Heart left ventricle (tissue), 16 donors: ENCODE measurements at regions not wholly inside any gene's neighbourhood (a gene's known extent, or its start where the extent isn't known, plus 50 kb on each side); places are given as distances from the start of the nearest gene placed in this dataset.

ENCODE experiments used
- ATAC-seq, 4 donors: fragments of 200-7000 bp; cut with Tn5 transposase; one replicate each; pipeline ENCODE4 v1.9.1; 2020 to 2022; ENCODE audit warnings: moderate library complexity in 4 of 4, mild to moderate bottlenecking in 3 of 4, moderate number of reproducible peaks in 1 of 4
- DNase-seq, 5 donors: peaks; one replicate each; pipeline ENCODE4 v3.0.0-alpha.2; 2020
- H3K27ac ChIP-seq, 12 donors: fragments of 200-600 bp; sonication (generic) in 4 of 12; one replicate each; pipeline versions ENCODE4 v1.5.0 to v1.8.0; 2016 to 2022; ENCODE audit warnings: mild to moderate bottlenecking in 2 of 12
- H3K27me3 ChIP-seq, 9 donors: fragments of 200-600 bp; sonication (generic) in 2 of 9; one replicate each; pipeline versions ENCODE4 v1.5.1 to v1.8.0; 2016 to 2022; ENCODE audit warnings: mild to moderate bottlenecking in 3 of 9
- H3K36me3 ChIP-seq, 9 donors: fragments of 200-600 bp; sonication (generic) in 2 of 9; one replicate each; pipeline versions ENCODE4 v1.5.0 to v1.8.0; 2018 to 2022; ENCODE audit warnings: mild to moderate bottlenecking in 2 of 9
- H3K4me1 ChIP-seq, 12 donors: fragments of 200-600 bp; sonication (generic) in 4 of 12; one replicate each; pipeline versions ENCODE4 v1.5.0 to v1.8.0; 2016 to 2022; ENCODE audit warnings: mild to moderate bottlenecking in 3 of 12
- H3K4me3 ChIP-seq, 12 donors: fragments of 200-600 bp; sonication (generic) in 4 of 12; one replicate each; pipeline versions ENCODE4 v1.5.0 to v1.8.0; 2017 to 2022; ENCODE audit warnings: mild to moderate bottlenecking in 9 of 12, moderate library complexity in 4 of 12
- H3K9me3 ChIP-seq, 12 donors: fragments of 200-600 bp; sonication (generic) in 4 of 12; one replicate each; pipeline versions ENCODE4 v1.5.0 to v1.8.0; 2016 to 2022; ENCODE audit warnings: mild to moderate bottlenecking in 1 of 12
- POLR2A ChIP-seq, 2 donors: fragments of 450-650 bp; IDR thresholded peaks; one replicate each; pipeline ENCODE4 v1.6.1; 2017; ENCODE audit warnings: antibody characterized with exemption in 2 of 2, mild to moderate bottlenecking in 2 of 2, moderate library complexity in 2 of 2
- WGBS, 4 donors: extraction: QIAGEN DNeasy Blood & Tissue Kit in 2 of 4; methylation state at CpG; one replicate each; pipeline versions ENCODE4 v1.1.5 to v1.1.7; 2013 to 2018; 5-methylcytosine and 5-hydroxymethylcytosine counted together
- intact Hi-C, 10 donors: fragments of 100-400 bp; cut with DNase I; formaldehyde crosslinking; loops; one replicate each; pipeline versions ENCODE4 v1.11.1 to v1.14.2; 2022
- TF ChIP-seq, protein P1 (sequence below), 12 donors: fragments of 200-600 bp; sonication (generic) in 4 of 12; IDR thresholded peaks; one replicate each; pipeline versions ENCODE4 v1.5.0 to v1.8.0; 2018 to 2022; ENCODE audit warnings: antibody characterized with exemption in 12 of 12, mild to moderate bottlenecking in 5 of 12
- donor health status: ischemic (EF 13 %, LVEDD 7.1; RV severe dilation, severe dysfunction).
- donor health status: healthy with polysubstance abuse.
- donor health status: DM: no; HTN: yes; CAD: no.
- donor health status: DM: no; HTN: no; CAD: no.
- donor health status: ischemic (EF 25% LVEDD 6.9; RV normal size, moderate dysfunction).
- donor health status: ischemic (EF 25% LVEDD 5.7; RV mildly dilated, moderate dysfunction).
- donor health status: healthy.
- donor health status: DM: yes; HTN: yes; CAD: no.
- donor health status: ischemic (EF 35%, LVEDD 5.7; RV mildly dilated, moderate dysfunction).
- donor health status: nonischemic (EF 11% LVEDD 7.7; RV severe dilation, severe dysfunction).
- donor health status: DM: yes; HTN: yes; CAD: no.
- donor health status: PGD.
- donor health status: ischemic (EF 29% LVEDD 5.4; RV normal size, mild dysfunction).
- donor health status: nonischemic (EF 23%, LVEDD 6.1; RV moderate dilation, normal function).

DNA sequence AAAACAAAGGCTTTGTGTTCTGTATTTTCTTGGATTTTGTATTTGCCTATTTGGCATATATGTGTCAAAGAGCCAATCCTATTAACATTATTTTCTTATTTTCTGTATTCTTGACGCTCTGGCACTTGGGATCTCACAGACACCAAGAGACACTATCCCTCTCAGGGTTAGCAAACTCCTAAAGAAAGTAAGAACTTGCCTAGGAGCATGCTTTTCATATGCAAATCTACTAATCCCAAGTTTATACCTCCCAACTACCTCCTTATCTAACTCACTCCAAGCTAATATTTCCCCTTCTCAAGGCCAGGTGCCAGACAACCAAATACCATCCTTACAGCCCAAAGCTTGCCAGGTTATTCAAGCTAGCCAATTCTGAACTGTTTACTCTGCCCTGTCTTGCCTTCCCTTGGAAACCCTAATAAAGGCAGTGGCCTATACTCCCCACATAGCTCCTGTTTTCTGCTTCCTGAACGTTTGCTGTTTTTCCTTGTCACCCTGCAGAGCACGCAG lies 455.4 kb upstream of the ANO3 start:
- H3K27me3 ChIP-seq = no peaks in the 10 kb centered on the region
- no peak for ATAC-seq
- WGBS, 4 donors = 55 to 73% (median 60%) methylated on average over 3 of the region's 3 CpGs
- H3K9me3 ChIP-seq = peaks cover 0 to 11% (median 0%) of the 10 kb centered on the region in 12 donors
- no peak for DNase-seq
- TF ChIP-seq, protein P1, sequence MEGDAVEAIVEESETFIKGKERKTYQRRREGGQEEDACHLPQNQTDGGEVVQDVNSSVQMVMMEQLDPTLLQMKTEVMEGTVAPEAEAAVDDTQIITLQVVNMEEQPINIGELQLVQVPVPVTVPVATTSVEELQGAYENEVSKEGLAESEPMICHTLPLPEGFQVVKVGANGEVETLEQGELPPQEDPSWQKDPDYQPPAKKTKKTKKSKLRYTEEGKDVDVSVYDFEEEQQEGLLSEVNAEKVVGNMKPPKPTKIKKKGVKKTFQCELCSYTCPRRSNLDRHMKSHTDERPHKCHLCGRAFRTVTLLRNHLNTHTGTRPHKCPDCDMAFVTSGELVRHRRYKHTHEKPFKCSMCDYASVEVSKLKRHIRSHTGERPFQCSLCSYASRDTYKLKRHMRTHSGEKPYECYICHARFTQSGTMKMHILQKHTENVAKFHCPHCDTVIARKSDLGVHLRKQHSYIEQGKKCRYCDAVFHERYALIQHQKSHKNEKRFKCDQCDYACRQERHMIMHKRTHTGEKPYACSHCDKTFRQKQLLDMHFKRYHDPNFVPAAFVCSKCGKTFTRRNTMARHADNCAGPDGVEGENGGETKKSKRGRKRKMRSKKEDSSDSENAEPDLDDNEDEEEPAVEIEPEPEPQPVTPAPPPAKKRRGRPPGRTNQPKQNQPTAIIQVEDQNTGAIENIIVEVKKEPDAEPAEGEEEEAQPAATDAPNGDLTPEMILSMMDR (IDR thresholded peaks at IDR 0.05) = no peak
- no peak for TF ChIP-seq POLR2A (IDR thresholded peaks at IDR 0.05)
- no peak overlapping the region for H3K27ac ChIP-seq
- no peaks in the 10 kb centered on the region for H3K4me1 ChIP-seq
- no peaks in the 10 kb centered on the region for H3K36me3 ChIP-seq
- intact Hi-C loops = no loop called here
- H3K4me3 ChIP-seq = no peak overlapping the region

DNA sequence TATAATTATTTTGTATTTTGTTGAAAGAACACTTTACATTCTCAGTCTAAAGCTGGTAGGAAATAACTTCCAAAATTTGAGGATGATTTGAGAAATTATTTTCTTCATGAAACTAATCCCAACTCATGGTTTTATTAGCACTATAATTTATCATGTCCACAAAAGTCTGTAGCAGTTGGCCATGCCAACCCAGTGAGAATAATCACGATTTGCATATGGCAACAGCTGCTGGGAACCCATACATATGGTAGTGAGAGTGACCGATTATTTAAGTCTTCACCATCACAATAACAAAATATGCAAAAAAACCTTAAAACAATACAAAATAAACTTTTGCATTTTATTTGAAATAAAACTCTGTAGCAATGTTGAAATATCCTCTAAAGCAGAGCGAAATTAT lies 445.9 kb upstream of the ANO3 start:
- TF ChIP-seq, protein P1 (IDR thresholded peaks at IDR 0.05) = no peak
- no peak for TF ChIP-seq POLR2A (IDR thresholded peaks at IDR 0.05)
- ATAC-seq (no peak), DNase-seq (no peak)
- Histone ChIP-seq H3K4me1 (no peaks in the 10 kb centered on the region), H3K27ac (no peak overlapping the region), H3K27me3 (no peaks in the 10 kb centered on the region), H3K9me3 (no peaks in the 10 kb centered on the region), H3K36me3 (no peaks in the 10 kb centered on the region), H3K4me3 (no peak overlapping the region)
- intact Hi-C loops = no loop called here
- 78 to 92% (median 86%) methylated on average over 3 of the region's 3 CpGs for WGBS, 4 donors

DNA sequence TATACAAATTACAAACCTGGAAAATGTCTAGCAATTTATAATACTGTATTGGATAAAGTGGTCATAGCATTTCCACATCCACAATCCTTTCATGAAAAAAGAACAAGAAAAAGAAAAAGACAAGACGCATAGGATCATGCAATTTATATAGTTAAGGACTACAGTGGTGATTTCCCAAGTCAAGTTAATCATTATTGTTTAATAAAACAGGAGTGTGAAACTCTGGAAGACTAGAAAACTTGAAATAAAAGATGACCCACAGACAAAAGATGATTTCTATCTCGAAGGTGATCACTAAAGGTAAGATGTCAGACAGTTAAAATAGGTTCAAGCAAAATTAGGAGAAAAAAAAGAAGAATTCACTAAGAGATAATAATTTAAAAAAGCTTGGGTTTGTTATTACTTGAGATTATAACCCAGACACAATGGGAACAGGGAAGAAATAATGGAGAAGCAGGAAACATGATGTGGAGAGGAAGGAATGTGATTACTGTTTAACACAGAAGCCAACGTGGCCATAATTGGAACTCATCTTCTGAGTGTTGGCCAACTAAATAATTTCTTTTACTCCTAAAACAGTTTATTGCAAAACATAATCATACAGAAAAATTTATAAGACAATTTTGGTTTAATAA lies 441.2 kb upstream of the ANO3 start:
- 64 to 67% (median 64%) methylated on average over 3 of the region's 3 CpGs for WGBS, 4 donors
- no peaks in the 10 kb centered on the region for H3K27me3 ChIP-seq
- intact Hi-C loops = no loop called here
- H3K27ac ChIP-seq = no peak overlapping the region
- DNase-seq (no peak), ATAC-seq (no peak)
- no peak overlapping the region for H3K4me3 ChIP-seq
- H3K4me1 ChIP-seq = no peaks in the 10 kb centered on the region
- H3K9me3 ChIP-seq = no peaks in the 10 kb centered on the region
- no peaks in the 10 kb centered on the region for H3K36me3 ChIP-seq
- no peak for TF ChIP-seq POLR2A (IDR thresholded peaks at IDR 0.05)
- TF ChIP-seq, protein P1 (IDR thresholded peaks at IDR 0.05) = no peak

DNA sequence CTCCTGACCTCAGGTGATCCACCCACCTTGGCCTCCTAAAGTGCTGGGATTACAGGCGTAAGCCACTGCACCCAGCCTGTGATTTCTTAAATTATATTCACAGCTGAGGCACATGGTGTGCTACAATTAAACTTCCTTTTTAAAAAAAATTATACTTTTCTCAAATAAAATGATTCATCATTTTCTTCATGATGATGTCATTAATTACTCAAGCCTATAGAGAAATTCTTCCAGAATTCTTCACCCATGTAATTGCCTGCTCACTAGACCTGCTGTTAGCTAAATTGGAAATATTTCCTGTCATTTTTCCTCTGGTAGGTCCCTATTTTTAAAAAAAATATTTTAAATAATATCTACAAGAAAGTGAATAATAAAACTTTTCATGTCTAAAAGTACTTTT lies 440.0 kb upstream of the ANO3 start:
- Histone ChIP-seq H3K27ac (no peak overlapping the region), H3K27me3 (no peaks in the 10 kb centered on the region), H3K9me3 (no peaks in the 10 kb centered on the region), H3K4me3 (no peak overlapping the region), H3K36me3 (no peaks in the 10 kb centered on the region), H3K4me1 (no peaks in the 10 kb centered on the region)
- WGBS, 4 donors = 91 to 100% (median 95%) methylated on average over 1 of the region's 1 CpG
- no peak for DNase-seq
- intact Hi-C loops = no loop called here
- TF ChIP-seq, protein P1 (IDR thresholded peaks at IDR 0.05) = no peak
- TF ChIP-seq POLR2A (IDR thresholded peaks at IDR 0.05) = no peak
- no peak for ATAC-seq
